ENCODE measurements at regions not wholly inside any gene's neighbourhood (a gene's known extent, or its start where the extent isn't known, plus 50 kb on each side); places are given as distances from the start of the nearest gene placed in this dataset.

GRCh38 chr1:184326278-184326677, 60.6 kb upstream of the C1orf21 start:
- no peak overlapping the region for H2BK20ac ChIP-seq (ENCODE audit: low read length)
- H3K4ac ChIP-seq (replicated peaks; ENCODE audit: insufficient read length, low read depth, low read length) = no peak overlapping the region
- no peak for TF ChIP-seq YY1 (IDR thresholded peaks at IDR 0.05; ENCODE audit: low read depth, low read length)
- no peak for TF ChIP-seq PHF8 (conservative IDR thresholded peaks at IDR 0.05; ENCODE audit: low read depth, low read length)
- no peak for TF ChIP-seq BRCA1 (IDR thresholded peaks at IDR 0.05; ENCODE audit: low read depth, low read length)
- TF ChIP-seq EP300 (IDR thresholded peaks at IDR 0.05; ENCODE audit: borderline replicate concordance in 1 of 2, low read depth in 2 of 2, low read length in 2 of 2) = no peak
- no peak for TF ChIP-seq SAP30 (IDR thresholded peaks at IDR 0.05; ENCODE audit: insufficient read depth, insufficient replicate concordance, low read length)
- TF ChIP-seq MAFK (IDR thresholded peaks at IDR 0.05; ENCODE audit: low read depth, low read length) = no peak
- TF ChIP-seq, protein P1, sequence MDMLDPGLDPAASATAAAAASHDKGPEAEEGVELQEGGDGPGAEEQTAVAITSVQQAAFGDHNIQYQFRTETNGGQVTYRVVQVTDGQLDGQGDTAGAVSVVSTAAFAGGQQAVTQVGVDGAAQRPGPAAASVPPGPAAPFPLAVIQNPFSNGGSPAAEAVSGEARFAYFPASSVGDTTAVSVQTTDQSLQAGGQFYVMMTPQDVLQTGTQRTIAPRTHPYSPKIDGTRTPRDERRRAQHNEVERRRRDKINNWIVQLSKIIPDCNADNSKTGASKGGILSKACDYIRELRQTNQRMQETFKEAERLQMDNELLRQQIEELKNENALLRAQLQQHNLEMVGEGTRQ (IDR thresholded peaks at IDR 0.05; ENCODE audit: low read length) = no peak
- no peak for TF ChIP-seq RBBP5 (IDR thresholded peaks at IDR 0.05; ENCODE audit: borderline replicate concordance, low read depth, low read length)
- TF ChIP-seq ATF2 (IDR thresholded peaks at IDR 0.05; ENCODE audit: low read length) = no peak
- no peak for TF ChIP-seq RNF2 (IDR thresholded peaks at IDR 0.05; ENCODE audit: borderline replicate concordance, low read depth, low read length, missing control alignments, poor library complexity, severe bottlenecking)
- TF ChIP-seq RXRA (IDR thresholded peaks at IDR 0.05; ENCODE audit: insufficient read depth, low read depth, low read length) = no peak

More at GRCh38 chr1:184326278-184326677, 60.6 kb upstream of the C1orf21 start:
- CTCF ChIA-PET (ENCODE audit: partially characterized antibody) = no interaction called here
- Histone ChIP-seq H2BK120ac (replicated peaks; ENCODE audit: low read depth, low read length) (no peak overlapping the region), H2AFZ (ENCODE audit: low read length) (no peak overlapping the region), H3K36me3 (ENCODE audit: control insufficient read depth in 2 of 4, insufficient read depth in 4 of 4, low read length in 3 of 4) (no peaks in the 10 kb centered on the region), H3K4me1 (replicated peaks in 1 of 4; ENCODE audit: control insufficient read depth in 3 of 4, insufficient read depth in 4 of 4, low read length in 3 of 4) (no peaks in the 10 kb centered on the region), H3K56ac (replicated peaks; ENCODE audit: insufficient read length, low read depth, low read length) (no peak overlapping the region), H2BK12ac (ENCODE audit: low read depth, low read length) (no peak overlapping the region), H3K79me1 (ENCODE audit: low read depth, low read length) (no peaks in the 10 kb centered on the region), H4K91ac (replicated peaks; ENCODE audit: insufficient read length, low read length) (no peak overlapping the region), H3K18ac (ENCODE audit: extremely low read depth, low read length) (no peak overlapping the region), H3K27me3 (replicated peaks in 1 of 4; ENCODE audit: control insufficient read depth in 3 of 4, extremely low read depth in 1 of 4, insufficient read depth in 3 of 4, low read length in 3 of 4) (no peaks in the 10 kb centered on the region), H3K9me3 (ENCODE audit: insufficient read depth in 2 of 2, low read depth in 1 of 2, low read length in 1 of 2) (no peaks in the 10 kb centered on the region), H2AK5ac (ENCODE audit: low read depth, low read length) (no peak overlapping the region), H4K20me1 (replicated peaks in 1 of 2; ENCODE audit: control insufficient read depth in 1 of 2, insufficient read depth in 2 of 2, low read length in 2 of 2) (no peaks in the 10 kb centered on the region), H2BK5ac (ENCODE audit: low read depth, low read length) (no peak overlapping the region), H3K4me2 (ENCODE audit: insufficient read depth in 1 of 2, low read depth in 2 of 2, low read length in 2 of 2) (no peak overlapping the region), H3K27ac (ENCODE audit: low read depth, low read length) (no peak overlapping the region), H3K23ac (ENCODE audit: insufficient read length) (no peak overlapping the region), H3K4me3 (ENCODE audit: extremely low read depth in 1 of 4, insufficient read depth in 2 of 4, low read depth in 3 of 4, low read length in 4 of 4) (no peak overlapping the region), H3K9ac (replicated peaks in 1 of 4; ENCODE audit: extremely low read depth in 1 of 4, low read depth in 3 of 4, low read length in 3 of 4) (no peak overlapping the region), H4K8ac (ENCODE audit: extremely low read depth, insufficient read depth, low read length) (no peak overlapping the region), H3K79me2 (ENCODE audit: control insufficient read depth in 1 of 2, insufficient read depth in 2 of 2, low read length in 2 of 2) (no peaks in the 10 kb centered on the region), H2BK15ac (ENCODE audit: low read length) (no peak overlapping the region), H3K23me2 (ENCODE audit: low read depth, low read length) (no peaks in the 10 kb centered on the region; the same call in 1 of the 2 replicates), H3K14ac (ENCODE audit: insufficient read length) (no peak overlapping the region), H4K5ac (ENCODE audit: insufficient read length, low read depth, low read length) (no peak overlapping the region)
- FAIRE-seq (no peak), DNase-seq (ENCODE audit: low read depth in 1 of 2, low spot score in 2 of 2) (no peak)
- POLR2A ChIA-PET (ENCODE audit: partially characterized antibody) = no interaction called here
- WGBS, 2 experiments (ENCODE audit: extremely low coverage in 1 of 2, insufficient coverage in 1 of 2, insufficient read length in 1 of 2, insufficient replicate concordance in 2 of 2, low coverage in 1 of 2, low lambda C conversion rate in 2 of 2, missing lambda C conversion rate in 1 of 2) = 89% methylated on average over 6 of the region's 6 CpGs; no CpG with 5 or more reads in 1 of the 2 experiments
